HG03196 (cell line): ENCODE measurements at regions not wholly inside any gene's neighbourhood (a gene's known extent, or its start where the extent isn't known, plus 50 kb on each side); places are given as distances from the start of the nearest gene placed in this dataset.

Experiments used
- ATAC-seq: cut with Tn5 transposase; IDR thresholded peaks from one replicate; pipeline ENCODE4 v1.9.1; 2021; ENCODE audit not compliant: unreplicated experiment

DNA sequence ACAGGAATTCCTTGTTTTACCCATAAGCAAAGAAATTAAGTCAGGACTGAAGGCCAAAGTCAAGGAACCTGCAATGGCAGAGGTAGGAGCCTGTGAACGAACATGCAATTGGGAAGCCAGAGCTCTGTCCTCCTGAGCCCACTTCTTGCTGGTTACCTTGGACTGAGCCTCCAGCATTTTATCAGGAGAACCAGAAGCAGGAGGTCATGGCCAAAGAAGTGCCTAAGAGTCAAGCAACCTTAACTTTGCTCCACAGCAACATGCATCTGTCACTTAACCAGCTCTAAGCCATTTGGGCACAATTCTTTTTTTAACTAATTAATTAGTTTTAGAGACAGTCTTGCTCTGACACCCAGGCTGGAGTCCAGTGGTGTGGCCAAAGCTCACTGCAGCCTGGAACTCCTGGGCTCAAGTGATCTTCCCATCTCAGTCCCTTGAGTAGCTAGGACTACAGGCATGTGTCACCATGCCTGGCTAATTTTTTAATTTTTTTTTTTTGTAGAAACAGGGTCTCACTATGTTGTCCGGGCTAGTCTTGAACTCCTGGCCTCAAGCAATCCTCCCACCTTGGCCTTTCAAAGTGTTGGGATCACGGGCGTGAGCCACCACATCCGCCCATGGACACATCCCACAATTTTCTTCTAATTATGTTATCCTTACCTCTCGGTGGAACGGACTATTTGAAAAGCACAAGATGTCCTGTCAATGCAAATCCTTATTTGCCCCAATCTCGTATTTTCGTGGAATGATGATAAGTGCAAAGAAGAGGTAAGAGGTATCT lies 334.2 kb downstream of the CD83 start:
- no peak for ATAC-seq

DNA sequence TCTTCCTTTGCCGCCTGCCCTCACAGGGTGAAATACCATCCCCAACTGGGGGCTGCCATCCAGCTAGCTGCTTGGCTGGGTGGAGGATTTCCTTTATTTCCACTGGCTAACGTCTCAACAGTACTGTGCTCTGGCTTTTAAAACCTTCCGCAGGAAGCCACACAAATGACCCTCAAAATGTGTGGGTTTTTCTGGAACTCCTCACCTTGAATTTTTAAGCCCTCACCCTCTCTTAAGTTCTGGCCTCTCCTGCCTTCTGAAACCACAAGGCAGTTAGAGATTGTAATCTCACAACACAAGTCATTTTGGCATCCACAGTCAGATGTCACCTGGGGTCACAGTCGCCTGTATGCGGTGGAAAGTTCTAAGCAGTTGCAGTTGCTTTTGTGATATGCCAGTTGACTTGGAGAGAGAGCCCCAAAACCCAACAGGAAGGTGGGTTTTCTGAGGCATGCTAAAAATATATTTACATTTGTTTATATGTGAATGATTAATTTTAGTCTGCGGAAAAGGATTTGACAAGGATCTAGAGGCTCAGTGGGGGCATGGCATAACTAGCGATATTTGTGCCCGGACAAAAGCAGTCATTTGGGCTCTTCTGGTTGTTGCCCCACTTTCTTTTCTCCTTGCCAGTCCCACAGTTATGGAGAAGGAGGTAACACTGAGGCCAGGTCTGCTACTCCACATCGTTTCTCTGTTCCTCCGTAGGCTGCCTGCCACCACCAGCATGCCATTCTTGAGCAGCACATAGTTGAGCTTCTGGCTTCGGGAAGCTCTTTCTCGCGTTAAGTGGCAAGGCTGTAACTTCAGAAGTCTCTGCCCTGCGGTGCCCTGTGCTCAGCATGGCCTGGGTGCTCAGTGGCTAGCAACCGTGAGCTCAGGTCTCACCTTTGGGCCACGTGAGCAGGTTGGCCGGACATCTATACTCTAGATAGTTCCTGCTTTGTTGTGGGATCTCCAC lies 335.3 kb downstream of the CD83 start:
- no peak for ATAC-seq

DNA sequence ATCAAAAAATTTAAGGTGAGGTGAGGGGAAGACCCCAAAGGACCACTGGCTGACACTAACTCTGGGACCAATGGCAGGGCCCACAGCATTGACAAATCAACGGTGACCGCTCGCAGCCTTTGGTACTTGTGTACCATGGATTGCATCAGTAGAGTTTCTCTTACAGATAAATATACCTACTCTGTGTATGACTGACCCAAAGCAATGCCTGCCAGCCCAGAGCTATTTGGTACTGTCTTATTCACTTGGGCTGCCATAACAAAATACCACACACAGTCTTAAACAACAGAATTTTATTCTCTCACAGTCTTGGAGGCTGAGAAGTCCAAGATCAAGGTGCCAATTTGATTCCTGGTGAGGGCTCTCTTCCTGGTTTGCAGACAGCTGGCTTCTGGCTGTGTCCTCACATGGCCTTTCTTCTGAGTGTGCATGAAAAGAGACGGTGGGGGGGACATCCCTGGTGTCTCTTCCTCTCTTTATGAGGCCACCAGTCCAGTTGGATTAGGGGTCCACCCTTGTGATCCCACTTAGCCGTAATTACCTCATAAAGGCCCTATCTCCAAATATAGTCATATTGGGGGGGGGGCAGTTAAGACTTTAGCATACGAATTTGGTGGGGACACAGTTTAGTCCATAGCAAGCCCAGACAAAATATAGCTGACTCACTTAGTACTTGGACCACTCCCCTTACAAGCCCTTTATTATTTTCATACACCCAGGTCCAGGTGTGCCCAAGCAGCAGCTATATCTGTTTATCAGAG lies 336.3 kb downstream of the CD83 start:
- no peak for ATAC-seq

DNA sequence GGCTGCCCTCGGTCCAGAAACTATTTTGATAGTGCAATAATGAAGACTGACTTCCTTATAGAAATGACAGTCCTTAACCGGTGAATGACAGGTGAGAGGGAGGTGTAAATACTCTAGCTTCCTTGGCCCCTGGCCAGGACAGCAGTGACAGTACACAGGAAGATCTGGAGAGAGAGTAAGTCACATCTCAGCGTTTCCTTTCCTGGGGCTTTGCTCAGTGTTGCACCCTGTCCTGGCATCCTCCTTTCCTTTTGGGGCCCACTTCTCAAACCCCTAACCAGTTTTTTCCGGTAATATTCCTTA lies 336.9 kb downstream of the CD83 start:
- ATAC-seq = no peak

DNA sequence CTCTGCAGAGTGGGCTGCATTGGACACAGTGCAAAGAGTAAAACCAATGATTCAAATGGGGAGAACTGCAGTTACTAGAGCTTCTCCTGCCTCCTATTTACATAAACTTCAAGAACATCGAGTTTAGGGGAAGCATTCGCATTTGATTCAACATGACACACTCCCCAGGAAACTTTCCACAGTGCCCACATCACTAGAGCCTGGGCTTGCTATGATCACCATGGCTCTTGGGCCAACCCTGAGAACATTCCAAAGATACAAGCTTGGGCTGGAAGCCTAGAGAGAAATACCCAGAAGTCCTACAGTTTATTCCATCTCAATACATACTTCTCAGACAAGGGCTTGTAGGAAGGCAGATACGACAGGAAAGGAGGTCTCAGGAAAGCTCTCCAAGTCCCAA lies 337.9 kb downstream of the CD83 start:
- no peak for ATAC-seq

DNA sequence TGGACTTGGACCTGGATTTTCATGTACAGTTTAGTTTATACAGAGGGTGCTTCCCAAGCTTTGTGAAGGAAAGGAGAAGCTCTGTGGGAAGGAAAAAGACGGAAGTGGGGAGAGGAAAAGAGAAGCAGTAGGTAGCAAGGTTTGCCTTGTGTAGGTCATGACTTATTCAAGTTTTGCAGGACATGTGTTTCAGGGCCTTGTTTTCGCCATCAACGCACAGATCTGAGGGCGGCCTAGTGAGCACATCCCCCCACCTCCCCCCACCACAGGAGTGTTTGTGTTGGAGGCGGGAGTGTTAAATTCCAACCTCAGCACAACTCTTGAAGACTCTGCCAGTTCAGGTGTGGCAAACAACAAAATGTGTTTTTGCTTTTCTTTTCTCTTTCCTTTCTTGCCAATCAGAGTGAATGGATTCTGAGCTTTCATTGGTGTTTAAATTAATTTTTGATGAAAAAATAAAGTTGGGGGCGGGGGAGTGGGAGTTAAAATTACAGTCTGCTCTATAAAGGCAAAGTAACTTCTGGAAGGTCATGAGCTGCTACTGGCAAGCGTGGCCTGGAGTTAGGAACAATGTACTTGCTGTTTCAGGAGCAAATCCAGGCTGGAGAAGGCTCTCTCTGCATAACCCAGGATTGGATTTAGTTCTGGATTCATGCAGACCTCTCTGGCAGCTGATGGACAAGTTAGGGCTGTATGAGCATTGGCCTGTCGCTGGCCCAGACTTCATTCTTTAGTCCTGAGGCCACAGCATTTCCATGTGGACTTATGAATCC lies 338.5 kb downstream of the CD83 start:
- no peak for ATAC-seq

DNA sequence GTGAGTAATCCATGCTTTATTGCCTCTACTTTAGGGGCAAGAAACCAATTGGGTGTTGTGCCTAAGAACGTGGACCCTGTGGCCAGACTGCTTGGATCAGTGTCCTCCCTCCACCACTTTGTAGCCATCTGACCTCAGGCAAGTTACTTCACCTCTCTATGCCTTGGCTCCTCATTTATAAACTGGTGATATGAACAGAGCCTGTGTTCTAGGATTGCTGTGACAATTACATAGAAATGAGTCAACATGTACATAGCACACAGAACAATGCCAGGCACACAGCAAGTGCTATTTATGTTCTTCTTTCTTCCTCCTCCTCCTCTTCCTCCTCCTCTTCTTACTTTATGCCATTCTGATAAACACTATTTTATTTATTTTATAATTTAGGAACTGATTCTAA lies 339.4 kb downstream of the CD83 start:
- no peak for ATAC-seq

DNA sequence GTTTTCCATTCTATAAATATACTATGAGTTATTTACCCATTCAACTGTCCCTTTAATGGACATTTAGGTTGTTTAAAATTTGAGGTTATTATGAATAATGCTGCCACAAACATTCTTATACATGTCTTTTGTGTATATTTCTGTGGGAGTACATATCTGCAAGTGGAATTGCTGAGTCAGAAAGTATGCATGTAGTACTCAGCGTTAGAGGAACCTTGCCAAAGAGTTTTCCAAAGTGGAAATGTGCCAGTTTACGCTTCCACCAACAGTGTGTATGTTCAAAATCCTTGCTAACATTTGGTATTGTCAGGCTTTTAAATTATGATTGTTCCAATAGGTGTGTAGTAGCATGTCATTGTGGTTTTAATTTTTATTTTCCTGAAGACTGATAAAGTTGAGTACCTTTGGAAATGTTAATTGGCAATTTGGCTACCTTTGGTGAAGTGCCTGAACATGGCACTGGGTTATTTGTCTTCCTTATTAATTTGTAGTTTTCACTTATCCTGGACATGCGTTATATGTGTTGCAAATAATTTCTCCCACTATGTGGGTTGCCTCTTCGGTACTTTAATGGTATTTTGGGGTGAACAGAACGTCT lies 341.2 kb downstream of the CD83 start:
- ATAC-seq = no peak

DNA sequence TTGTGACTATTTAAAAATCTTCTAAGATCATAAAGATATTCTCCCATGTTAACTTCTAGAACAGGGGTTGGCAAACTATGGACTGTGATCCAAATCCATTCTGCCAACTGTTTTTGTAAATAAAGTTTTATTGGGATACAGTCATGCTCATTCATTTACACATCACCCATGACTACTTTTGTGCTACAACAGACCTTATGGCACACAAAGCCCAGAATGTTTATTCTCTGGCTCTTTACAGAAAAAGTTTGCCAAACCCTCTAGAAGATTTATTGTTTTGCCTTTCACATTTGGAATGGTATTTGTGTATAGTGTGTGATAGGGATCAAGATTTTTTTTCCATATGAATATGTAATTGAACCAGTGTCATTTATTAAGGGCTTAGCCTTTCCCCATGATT lies 341.7 kb downstream of the CD83 start:
- ATAC-seq = no peak

DNA sequence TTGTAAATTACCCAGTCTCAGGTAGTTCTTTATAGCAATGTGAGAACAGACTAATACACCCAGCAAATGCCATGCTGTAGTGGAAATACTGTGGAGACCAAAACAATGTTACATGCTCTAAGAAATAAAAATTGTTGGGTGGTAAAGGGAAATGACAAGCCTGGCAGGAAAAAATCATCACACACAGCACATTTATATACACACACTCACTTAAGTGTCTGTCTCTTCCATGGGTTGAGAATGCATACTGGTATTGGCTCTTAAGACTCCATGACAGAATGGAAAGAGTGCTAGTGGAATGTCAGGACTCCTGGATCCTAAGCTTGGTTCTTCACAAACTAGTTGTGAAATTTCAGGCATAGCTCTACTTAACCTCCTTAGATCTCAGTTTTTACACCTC lies 343.0 kb downstream of the CD83 start:
- no peak for ATAC-seq

DNA sequence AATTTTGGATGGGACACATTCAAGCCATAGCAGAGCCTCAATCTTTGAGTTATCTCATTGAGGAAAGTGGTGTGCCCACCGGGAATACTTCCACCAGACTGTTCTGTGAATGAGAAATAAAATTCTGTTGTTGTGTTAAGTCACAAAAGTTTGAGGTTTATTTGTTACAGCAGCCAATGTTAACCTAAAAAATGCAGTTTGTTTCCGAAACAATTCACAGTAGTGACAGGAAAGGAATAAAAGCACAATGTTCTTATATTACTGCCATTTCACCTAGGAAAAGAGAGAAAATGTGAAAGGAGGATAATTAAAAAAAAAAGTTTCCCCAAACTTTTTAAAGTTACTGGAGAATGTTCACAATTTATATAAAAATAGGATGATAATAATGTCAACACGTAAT lies 344.6 kb downstream of the CD83 start:
- no peak for ATAC-seq

DNA sequence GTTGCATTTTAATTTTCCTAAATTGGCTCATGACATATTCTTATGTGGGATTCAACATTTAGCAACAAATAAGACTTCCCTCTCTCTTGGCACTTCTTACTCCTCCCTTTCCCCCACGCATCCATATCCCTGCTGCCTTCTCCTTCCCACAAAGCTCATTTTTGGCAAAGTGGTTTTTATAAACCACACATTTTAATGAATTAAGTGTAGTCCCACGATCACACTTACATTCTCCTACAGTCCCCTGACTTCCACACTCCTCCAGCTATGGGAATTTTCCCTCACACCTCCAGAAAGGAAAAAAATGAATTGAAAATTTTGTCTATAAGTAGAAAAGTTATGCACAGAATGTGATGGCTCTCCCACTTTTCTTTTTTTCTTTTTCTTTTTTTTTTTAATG lies 345.0 kb downstream of the CD83 start:
- no peak for ATAC-seq

DNA sequence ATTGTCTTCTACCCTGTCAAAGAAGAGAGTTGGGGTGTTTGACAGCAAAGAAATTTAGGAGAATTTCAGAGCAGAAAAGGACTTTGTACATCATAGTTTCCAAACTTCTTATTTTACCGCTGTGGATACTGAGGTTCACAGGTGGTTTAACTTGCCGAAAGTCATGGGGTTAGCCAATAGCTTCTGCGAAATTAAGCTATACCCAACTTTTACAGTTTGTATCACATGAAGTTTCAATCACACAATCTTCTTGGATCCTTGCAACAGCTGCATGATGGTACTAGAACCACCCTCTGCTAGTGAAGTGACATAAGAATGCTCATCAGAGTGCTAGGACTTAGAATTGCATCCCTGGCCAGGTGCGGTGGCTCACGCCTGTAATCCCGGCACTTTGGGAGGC lies 345.5 kb downstream of the CD83 start:
- ATAC-seq = no peak

DNA sequence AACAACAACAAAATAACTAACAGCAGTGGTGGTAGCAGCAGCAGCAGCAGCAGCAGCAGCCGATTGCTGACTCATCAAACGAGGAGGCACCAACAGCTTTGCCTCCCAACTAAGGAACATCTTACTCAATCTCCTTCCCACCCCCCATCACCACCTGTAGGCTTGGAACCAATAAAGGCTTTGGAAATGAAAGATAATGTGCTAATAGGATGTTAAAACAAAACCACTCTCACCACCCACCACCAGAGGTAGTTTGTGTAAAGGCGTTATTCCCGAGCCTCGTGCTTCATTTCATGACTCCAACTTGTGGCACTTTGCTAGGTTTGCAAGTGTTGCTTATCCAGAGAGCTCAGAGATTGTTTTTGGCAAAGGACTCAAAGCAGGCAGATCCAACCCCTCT lies 346.5 kb downstream of the CD83 start:
- ATAC-seq = no peak

DNA sequence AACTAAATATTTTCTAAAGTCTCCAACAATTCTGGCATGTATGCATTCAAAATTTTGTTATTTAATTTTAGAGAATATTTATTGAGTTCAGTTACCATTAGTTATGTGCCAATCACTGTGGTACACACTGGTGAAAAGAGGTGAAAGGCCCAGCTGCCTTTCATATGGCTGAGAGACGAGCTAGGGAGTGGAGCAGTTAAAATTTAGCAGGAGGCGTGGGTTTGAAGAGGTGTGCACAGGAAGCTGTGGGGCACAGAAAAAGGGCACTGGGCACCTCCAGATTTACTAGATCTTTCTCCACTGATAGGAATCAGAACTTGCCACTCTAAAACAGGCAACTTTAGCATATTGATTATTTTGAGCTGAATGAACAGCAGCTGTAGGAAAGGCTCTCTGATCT lies 347.1 kb downstream of the CD83 start:
- ATAC-seq = no peak

DNA sequence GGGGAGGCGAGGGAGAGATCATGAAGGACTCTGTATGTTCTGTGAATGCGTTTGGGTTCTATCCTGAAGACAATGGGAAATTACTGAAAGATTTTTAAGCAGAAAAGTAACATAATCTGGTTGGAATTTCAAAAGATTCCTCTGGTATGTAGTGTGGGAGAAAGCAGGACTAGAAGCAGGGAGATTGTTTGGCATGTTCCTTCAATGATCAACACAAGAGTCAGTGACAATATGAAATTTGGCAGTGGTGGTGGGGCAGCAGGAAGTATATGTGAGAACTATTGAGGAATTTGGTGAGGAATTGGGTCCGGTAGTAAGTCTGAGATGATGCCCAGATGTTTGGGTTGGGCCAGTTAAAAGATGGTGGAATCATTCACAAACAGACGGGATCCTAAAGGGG lies 348.7 kb downstream of the CD83 start:
- no peak for ATAC-seq

DNA sequence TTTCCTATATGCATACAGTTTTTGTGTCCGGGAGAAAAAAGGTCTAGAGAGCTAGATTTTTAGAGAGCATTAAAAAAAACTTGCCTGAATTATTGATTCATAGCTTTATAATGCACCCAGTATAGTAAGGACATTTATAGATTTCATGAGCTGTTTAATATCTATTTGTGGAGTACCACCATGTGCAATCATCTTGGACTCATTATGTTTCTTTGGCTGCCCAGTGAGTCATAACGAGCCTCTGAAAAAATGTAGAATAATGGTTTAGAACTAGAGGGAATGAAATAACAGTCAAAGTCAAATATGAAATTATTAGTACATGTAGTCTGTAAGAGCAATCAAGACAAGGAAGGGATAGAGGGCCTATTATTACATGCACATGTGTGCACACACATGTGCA lies 350.0 kb downstream of the CD83 start:
- ATAC-seq = no peak

DNA sequence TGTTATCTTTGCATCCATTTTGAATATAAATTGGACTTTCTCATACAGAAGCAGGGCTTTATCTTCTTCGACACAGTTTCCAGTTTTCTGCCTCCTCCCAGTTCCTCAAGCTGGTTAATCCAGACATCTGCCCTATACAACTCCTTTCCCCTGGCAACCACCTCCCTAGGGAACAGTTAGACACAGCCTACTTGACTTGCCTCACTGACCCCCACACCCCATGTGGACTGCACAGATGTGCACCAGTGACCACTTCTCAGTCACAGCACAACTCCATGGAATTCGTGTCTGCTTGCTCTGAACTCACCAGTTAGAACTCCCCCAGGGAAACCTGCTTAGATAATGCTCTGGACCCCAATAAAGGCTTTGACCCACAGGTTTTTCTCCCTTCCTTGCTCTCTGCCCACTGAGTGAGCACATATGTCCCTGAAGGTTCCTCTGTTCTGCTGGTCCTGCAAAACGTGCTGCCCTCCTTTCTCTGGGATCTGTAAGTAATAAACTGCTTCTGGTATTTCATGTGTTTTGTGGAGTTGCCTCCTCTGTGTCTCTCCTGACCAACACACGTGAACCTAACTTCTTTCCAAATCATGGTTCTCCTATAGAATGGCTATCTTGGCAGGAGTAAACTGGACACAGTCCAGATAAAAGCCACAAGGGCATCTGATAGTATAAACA lies 351.2 kb downstream of the CD83 start:
- ATAC-seq = no peak

DNA sequence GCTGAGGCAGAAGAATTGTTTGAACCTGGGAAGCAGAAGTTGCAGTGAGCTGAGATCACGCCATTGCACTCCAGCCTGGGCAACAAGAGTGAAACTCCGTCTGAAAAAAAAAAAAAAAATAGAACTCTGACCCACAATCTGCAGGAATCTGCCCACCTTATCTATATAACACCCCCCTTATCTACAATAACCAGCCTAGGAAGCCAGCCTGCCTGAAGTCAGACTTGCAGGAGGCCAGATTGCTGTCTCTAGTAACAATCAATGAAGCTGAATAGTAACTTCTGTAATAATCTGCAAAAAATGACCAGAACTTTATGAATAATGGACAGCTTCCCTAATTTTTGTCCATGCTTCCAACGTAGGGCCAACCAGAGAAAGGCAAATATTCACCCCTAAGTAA lies 352.5 kb downstream of the CD83 start:
- no peak for ATAC-seq

DNA sequence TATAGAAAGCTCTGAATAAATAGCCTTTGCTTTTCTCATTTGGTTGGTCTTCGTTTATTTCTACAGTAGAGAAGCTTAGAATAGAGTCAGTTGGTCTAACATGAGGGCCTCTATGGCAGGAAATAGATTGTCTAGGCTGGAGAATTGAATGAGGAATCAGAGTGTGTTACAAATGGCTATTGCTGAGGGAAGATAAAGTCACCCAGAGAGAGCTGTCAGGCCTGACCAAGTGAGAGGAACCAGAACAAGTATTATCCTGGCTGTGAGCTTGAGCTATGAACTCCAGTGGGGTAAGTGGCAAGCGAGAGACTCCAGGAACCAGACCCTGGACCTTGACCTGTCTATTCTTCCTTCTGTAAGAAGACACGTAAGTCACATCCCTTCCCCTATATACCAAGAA lies 353.1 kb downstream of the CD83 start:
- ATAC-seq = no peak
